GM21360 (cell line): ENCODE measurements at regions not wholly inside any gene's neighbourhood (a gene's known extent, or its start where the extent isn't known, plus 50 kb on each side); places are given as distances from the start of the nearest gene placed in this dataset.

Experiments
- ATAC-seq: cut with Tn5 transposase; IDR thresholded peaks from one replicate; pipeline ENCODE4 v1.9.1; 2021; ENCODE audit warnings: mild to moderate bottlenecking, moderate library complexity; ENCODE audit not compliant: unreplicated experiment

GRCh38 chr13:72127031-72127430 is 260.0 kb upstream of the DACH1 start:
- no peak for ATAC-seq

DNA sequence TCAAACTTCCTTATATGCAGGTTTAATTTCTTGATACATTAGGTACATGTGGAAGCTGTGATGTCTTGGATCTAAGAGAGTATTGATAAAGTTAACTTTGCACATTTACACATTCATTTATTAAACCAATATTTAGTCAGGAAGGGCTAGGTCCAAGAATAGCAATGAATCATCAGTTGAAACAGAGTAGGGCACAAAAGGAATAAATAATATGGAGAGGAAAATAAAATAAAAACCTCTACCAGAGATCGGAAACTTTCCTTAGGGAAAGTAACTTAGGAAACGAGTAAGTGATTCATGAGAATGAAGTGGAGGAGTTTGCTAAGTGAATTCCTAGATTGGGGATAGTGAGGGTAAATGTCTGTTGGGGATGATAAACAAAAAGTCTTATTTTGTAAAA is 259.4 kb upstream of the DACH1 start:
- no peak for ATAC-seq

DNA sequence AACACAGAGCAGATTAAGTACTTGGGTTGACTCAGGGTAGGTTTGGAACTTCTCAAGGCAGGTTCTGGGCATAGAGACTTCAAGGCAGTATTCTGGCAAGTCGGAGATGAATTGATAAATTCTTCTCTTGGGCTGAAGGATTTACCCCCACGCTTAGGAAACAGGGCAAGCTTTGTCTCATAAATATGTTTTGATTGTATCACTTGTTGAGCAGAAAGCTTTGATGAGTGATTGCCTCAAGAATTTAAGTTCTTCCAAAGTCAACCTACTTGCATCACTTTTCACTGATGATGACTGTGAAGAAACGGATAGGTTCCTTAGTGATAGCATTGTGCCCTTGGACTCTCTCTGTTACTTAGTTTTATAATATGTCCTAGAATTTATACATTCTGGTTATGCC is 258.6 kb upstream of the DACH1 start:
- no peak for ATAC-seq

- no peak for ATAC-seq
Observed at GRCh38 chr13:72122661-72123255, 255.8 kb upstream of the DACH1 start.

GRCh38 chr13:72121466-72121865 is 254.5 kb upstream of the DACH1 start:
- ATAC-seq, result no peak

DNA sequence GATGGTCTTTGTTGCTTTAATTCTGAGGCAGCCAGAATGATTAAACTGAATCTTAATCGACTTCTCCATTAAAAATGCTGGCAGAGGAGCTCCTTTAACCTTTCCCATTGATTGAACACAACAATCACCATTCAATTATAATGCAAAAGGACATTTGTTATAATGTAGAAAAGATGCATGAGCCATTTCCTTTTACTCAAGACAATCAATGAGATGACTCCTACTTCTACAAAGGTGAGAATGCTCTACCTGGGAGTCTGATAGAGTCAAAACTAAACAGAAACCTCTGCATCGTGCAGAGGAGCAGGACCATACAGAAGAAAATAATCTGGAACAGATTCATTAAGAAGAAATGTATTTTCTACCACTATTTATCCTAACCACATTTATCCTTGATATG is 253.6 kb upstream of the DACH1 start:
- ATAC-seq, result no peak

DNA sequence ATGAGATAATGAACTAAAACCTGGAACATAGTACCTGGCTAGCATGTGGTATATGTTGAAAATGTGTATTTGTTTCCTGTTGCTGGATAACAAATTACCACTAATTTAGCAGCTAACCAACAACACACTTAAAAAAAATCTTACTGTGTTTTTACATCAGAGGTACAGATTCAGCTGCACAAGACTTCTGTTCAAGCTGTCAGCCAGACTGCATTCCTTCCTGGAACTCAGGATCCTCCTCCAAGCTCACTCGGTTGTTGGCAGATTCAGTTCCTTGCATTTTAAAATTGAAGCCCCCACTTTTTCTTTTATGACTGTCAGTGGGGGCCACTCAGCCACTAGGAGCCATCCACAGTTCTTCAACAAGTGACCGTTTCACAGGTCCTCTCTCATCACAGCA is 246.9 kb upstream of the DACH1 start:
- ATAC-seq, result no peak

DNA sequence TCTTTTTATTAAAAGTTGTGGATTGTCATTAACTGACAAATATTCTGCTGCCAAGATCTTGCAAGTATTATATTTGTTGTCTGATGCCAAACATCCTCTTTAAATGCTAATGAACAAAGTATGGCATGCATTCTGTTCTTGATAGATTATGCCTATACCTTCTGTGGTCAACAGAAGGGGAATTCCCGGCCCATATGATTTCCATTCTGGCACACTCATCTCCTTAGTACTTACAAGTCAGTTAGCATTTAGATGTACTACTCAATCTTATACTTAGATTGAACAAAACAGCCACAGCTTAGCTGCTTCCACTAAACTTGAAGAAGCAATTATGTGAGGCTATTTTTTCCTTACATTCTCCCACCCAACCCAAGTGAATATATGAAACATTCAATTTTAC is 246.1 kb upstream of the DACH1 start:
- no peak for ATAC-seq

DNA sequence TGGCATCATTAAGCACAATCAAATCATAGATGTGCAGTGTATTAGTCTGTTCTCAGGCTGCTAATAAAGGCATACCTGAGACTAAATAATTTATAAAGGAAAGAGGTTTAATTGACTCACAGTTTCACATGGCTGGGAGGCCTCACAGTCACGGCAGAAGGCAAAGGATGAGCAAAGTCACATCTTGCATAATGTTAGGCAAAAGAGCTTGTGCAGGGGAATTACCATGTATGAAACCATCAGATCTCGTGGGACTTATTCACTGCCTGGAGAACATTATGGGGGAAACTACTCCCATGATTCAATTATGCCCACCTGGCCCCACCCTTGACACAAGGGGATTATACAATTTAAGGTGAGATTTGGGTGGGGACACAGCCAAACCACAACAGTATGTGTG is 245.2 kb upstream of the DACH1 start:
- ATAC-seq, result no peak

- no peak for ATAC-seq
Observed at GRCh38 chr13:72109863-72110262, 242.9 kb upstream of the DACH1 start.

DNA sequence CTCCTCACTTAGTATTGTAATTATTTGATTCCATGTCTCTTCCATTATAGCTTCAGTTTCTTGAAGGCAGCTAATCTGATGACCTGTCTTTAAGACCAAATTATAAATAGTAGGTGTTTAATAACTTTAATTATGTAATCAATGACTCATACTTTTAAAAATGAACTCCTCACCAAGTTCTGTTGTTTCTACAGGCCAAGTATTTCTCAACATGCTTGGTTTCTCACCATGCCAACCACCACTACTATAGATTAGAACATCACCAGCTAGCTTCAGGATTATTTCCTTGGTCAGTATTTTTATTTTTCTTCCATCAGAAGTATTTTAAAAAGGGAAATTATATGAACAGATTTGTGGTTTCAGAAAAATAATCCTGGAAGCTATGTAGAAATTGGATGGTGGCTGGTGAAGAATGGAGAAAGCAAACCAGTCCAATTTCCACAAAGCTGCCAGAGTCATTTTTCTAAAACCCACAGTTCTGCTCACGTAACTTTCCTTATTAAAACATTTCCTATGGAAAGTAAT is 237.7 kb upstream of the DACH1 start:
- no peak for ATAC-seq

GRCh38 chr13:72101768-72102400 is 234.9 kb upstream of the DACH1 start:
- ATAC-seq, result no peak

DNA sequence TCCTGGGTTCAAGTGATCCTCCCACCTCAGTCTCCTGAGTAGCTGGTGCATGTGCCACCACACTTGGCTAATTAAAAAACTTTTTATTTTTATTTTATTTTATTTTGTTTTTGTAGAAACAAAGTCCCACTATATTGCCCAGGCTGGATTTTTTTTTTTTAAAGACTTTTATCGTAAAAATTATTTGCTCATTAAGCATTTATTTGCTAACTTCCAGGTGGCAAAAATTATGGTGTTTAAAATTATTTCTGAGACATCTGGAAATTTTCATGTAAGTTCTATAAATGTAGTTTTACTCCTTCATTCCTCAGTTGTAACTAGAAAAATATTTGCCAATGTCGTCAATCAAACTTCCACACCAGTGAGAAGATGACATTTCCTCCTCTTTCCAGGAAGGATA is 233.3 kb upstream of the DACH1 start:
- ATAC-seq, result no peak

DNA sequence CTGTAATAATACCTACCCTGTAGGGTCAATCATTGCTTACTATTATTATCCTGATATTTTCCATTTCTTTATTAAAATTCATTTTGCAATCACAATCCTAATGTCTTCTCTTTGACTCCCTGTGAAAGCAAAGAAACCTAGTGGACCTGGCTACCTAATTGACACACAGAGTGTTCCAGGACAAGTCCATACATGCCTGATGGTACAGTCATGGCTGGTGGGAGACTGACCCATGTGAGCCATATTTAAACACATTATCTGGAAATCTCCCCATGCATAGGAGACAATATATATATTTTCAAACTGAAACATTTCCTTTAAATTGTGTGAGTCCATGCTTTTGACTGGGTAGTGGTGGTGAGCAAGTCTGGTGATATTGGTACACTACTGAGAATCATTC is 230.6 kb upstream of the DACH1 start:
- ATAC-seq, result no peak

- ATAC-seq, result no peak
Observed at GRCh38 chr13:72093262-72093661, 226.3 kb upstream of the DACH1 start.

DNA sequence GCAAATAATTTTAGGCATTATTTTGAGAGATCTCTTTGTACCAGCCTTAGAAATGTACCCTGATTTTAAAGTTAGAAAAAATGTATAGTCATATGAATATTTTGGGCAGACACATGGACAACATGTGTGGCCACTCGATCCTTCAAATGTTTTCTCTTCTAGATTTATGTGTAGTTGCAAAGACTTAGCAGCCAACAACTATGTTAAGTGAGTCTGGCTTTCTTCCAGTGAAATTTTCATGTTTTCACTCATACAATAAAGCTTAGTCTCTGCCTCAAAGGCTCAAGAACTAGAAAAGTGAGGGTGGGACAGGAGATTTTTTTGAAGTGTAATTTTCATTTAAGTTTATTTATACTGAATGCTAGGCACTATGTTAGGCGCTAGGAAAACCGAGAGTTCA is 207.7 kb upstream of the DACH1 start:
- no peak for ATAC-seq

- ATAC-seq, result no peak
Observed at GRCh38 chr13:72072261-72072660, 205.3 kb upstream of the DACH1 start.

GRCh38 chr13:72071713-72072112 is 204.7 kb upstream of the DACH1 start:
- no peak for ATAC-seq

GRCh38 chr13:72062566-72062965 is 195.6 kb upstream of the DACH1 start:
- no peak for ATAC-seq

- no peak for ATAC-seq
Observed at GRCh38 chr13:72061613-72062012, 194.6 kb upstream of the DACH1 start.

DNA sequence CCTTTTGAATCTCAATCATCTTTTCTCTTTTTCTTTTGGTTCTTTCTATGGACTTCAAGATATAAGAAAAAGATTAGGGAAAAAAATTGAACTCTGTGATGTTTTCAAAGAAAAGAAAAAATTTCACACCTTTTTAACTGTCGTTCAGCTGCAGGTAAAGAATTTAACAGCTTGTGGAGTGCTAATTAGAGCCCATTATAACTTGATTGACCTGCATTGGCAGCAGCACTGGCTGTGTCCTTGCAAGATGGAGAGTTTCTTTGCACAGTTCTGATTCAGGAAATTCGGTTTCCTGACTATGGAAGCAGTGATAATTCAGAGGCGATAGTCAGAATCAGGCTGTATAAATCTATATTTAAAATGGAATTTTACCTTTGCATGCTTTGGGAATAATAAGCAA is 183.2 kb upstream of the DACH1 start:
- ATAC-seq, result no peak

- no peak for ATAC-seq
Observed at GRCh38 chr13:72043366-72043765, 176.4 kb upstream of the DACH1 start.

GRCh38 chr13:72041165-72041564 is 174.2 kb upstream of the DACH1 start:
- ATAC-seq, result no peak
